BJ (cell line): ENCODE measurements at regions not wholly inside any gene's neighbourhood (a gene's known extent, or its start where the extent isn't known, plus 50 kb on each side); places are given as distances from the start of the nearest gene placed in this dataset.
A peak's percentile ranks its signal among the peaks of the same experiment; 100 is the strongest.
"Not testable (repeated sequence)": the region's sequence is repeated elsewhere in the genome, so short reads cannot be mapped to it uniquely, and the experiment has no call there.

ENCODE experiments used
- CTCF ChIA-PET: fragments of 350-600 bp; formaldehyde crosslinking; extraction: SDS; loops from one replicate; lab custom pipeline; 2021; ENCODE audit warnings: antibody characterized with exemption, inconsistent platforms; lab: Yijun Ruan, JAX
- POLR2A ChIA-PET: fragments of 300-600 bp; sonication (Branson Sonifier 250); formaldehyde crosslinking; extraction: SDS; loops from one replicate; lab custom pipeline; 2021; ENCODE audit warnings: antibody characterized with exemption; lab: Charles Lee
- DNase-seq: peaks from one replicate; pipeline ENCODE4 v3.0.0-alpha.2; 2011; ENCODE audit warnings: low read depth
- H3K27me3 ChIP-seq: 2 replicates; pipeline ENCODE4 v1.6.0; 2011; ENCODE audit warnings: low read length; ENCODE audit not compliant: control insufficient read depth, insufficient read depth
- H3K36me3 ChIP-seq: 2 replicates; pipeline ENCODE4 v1.5.1; 2011; ENCODE audit warnings: low read length; ENCODE audit not compliant: control insufficient read depth, insufficient read depth
- H3K4me3 ChIP-seq: 2 replicates; pipeline ENCODE4 v1.5.1; 2011; ENCODE audit warnings: low read depth, mild to moderate bottlenecking, control low read depth, low read length
- CTCF ChIP-seq: IDR thresholded peaks from 2 replicates; pipeline ENCODE4 v1.5.1; 2011; ENCODE audit warnings: low read depth, mild to moderate bottlenecking, control low read depth, inconsistent platforms, low read length, moderate library complexity; ENCODE audit not compliant: insufficient read depth

- DNase-seq: no peak
- TF ChIP-seq CTCF: no peak
- Histone ChIP-seq H3K36me3 (no peaks in the 10 kb centered on the region), H3K4me3 (no peak overlapping the region), H3K27me3 (no peaks in the 10 kb centered on the region)
- ChIA-PET CTCF (no interaction called here), POLR2A (no interaction called here)
These were observed 85.3 kb upstream of the CTSV start for GRCh38 chr9:97124256-97124655.

- H3K27me3 ChIP-seq: no peaks in the 10 kb centered on the region
- H3K36me3 ChIP-seq: no peaks in the 10 kb centered on the region
- H3K4me3 ChIP-seq: no peak overlapping the region
- no peak for DNase-seq
- POLR2A ChIA-PET: no interaction called here
- CTCF ChIA-PET: interaction anchor here (2.8 kb wide), 1 partner anchor 254 kb away, joined by 15 read pairs; no protein-coding TSS in a partner anchor
- no peak for TF ChIP-seq CTCF
These were observed 71.8 kb upstream of the CTSV start for GRCh38 chr9:97110696-97111095.

- Histone ChIP-seq H3K36me3 (no peaks in the 10 kb centered on the region), H3K4me3 (no peak overlapping the region), H3K27me3 (no peaks in the 10 kb centered on the region)
- TF ChIP-seq CTCF: peak; percentile 48
- POLR2A ChIA-PET: no interaction called here
- CTCF ChIA-PET: interaction anchor here (2.8 kb wide), 1 partner anchor 252 kb away, joined by 15 read pairs; no protein-coding TSS in a partner anchor
- DNase-seq: no peak
These were observed 70.4 kb upstream of the CTSV start for GRCh38 chr9:97109194-97109811.

GRCh38 chr9:97105220-97105619 is 66.3 kb upstream of the CTSV start:
- CTCF ChIA-PET, H3K4me3 ChIP-seq, H3K36me3 ChIP-seq, DNase-seq, POLR2A ChIA-PET, H3K27me3 ChIP-seq: not testable (repeated sequence)

GRCh38 chr9:97103613-97104383 is 64.9 kb upstream of the CTSV start:
- DNase-seq, H3K36me3 ChIP-seq, POLR2A ChIA-PET, H3K4me3 ChIP-seq, H3K27me3 ChIP-seq, CTCF ChIA-PET: not testable (repeated sequence)

- CTCF ChIA-PET, DNase-seq, H3K4me3 ChIP-seq, POLR2A ChIA-PET, H3K27me3 ChIP-seq, H3K36me3 ChIP-seq: not testable (repeated sequence)
These were observed 60.6 kb upstream of the CTSV start for GRCh38 chr9:97099540-97099939.
